ENCODE measurements at regions not wholly inside any gene's neighbourhood (a gene's known extent, or its start where the extent isn't known, plus 50 kb on each side); places are given as distances from the start of the nearest gene placed in this dataset.

GRCh38 chr17:53119773-53120172 lies 703.0 kb upstream of the KIF2B start:
- TF ChIP-seq EZH2 (IDR thresholded peaks at IDR 0.05; ENCODE audit: borderline replicate concordance, low read depth, low read length, poor library complexity, severe bottlenecking) = no peak
- TF ChIP-seq, protein P1, sequence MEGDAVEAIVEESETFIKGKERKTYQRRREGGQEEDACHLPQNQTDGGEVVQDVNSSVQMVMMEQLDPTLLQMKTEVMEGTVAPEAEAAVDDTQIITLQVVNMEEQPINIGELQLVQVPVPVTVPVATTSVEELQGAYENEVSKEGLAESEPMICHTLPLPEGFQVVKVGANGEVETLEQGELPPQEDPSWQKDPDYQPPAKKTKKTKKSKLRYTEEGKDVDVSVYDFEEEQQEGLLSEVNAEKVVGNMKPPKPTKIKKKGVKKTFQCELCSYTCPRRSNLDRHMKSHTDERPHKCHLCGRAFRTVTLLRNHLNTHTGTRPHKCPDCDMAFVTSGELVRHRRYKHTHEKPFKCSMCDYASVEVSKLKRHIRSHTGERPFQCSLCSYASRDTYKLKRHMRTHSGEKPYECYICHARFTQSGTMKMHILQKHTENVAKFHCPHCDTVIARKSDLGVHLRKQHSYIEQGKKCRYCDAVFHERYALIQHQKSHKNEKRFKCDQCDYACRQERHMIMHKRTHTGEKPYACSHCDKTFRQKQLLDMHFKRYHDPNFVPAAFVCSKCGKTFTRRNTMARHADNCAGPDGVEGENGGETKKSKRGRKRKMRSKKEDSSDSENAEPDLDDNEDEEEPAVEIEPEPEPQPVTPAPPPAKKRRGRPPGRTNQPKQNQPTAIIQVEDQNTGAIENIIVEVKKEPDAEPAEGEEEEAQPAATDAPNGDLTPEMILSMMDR (conservative IDR thresholded peaks at IDR 0.05; ENCODE audit: low read depth, low read length) = no peak
- Histone ChIP-seq H3K27me3 (replicated peaks; ENCODE audit: insufficient read depth, low read depth, low read length, poor library complexity) (no peaks in the 10 kb centered on the region), H3K36me3 (ENCODE audit: insufficient read depth, low read length, poor library complexity, severe bottlenecking) (no peaks in the 10 kb centered on the region), H3K9me3 (ENCODE audit: low read depth, low read length, poor library complexity, severe bottlenecking) (no peaks in the 10 kb centered on the region), H3K27ac (ENCODE audit: low read depth, low read length, poor library complexity, severe bottlenecking) (no peak overlapping the region), H3K4me3 (ENCODE audit: low read depth, low read length, poor library complexity, severe bottlenecking) (no peak overlapping the region), H3K4me1 (ENCODE audit: insufficient read depth, low read length, poor library complexity, severe bottlenecking) (no peaks in the 10 kb centered on the region)
- CTCF ChIA-PET = no interaction called here
- no TSS peak for BruUV-seq (replicated peaks)
- POLR2A ChIA-PET (ENCODE audit: low non-redundant PET) = no interaction called here
- intact Hi-C loops (cut with micrococcal nuclease; ENCODE audit: unreplicated experiment) = no loop called here
- DNase-seq (ENCODE audit: low spot score) = no peak

DNA sequence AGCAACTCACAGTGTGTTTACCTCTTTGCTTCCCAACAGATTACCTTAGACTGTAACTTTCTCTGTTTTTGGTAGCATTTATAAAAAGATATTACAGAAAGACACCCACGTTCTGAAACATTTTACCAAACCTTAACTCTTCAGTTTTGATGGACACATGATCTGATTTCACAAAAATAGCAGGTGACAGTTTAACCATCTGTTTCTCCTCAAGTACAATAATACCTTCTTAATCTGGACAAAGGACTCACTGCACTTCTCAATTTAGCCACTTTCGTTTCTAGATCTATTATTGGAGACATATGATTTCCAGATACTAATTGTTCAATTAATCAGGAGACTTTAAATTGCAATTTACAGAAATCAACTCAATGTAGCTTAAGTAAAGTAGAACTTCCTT lies 703.8 kb upstream of the KIF2B start:
- Histone ChIP-seq H3K4me3 (ENCODE audit: low read depth, low read length, poor library complexity, severe bottlenecking) (no peak overlapping the region), H3K4me1 (ENCODE audit: insufficient read depth, low read length, poor library complexity, severe bottlenecking) (no peaks in the 10 kb centered on the region), H3K9me3 (ENCODE audit: low read depth, low read length, poor library complexity, severe bottlenecking) (no peaks in the 10 kb centered on the region), H3K36me3 (ENCODE audit: insufficient read depth, low read length, poor library complexity, severe bottlenecking) (no peaks in the 10 kb centered on the region), H3K27ac (ENCODE audit: low read depth, low read length, poor library complexity, severe bottlenecking) (no peak overlapping the region), H3K27me3 (replicated peaks; ENCODE audit: insufficient read depth, low read depth, low read length, poor library complexity) (no peaks in the 10 kb centered on the region)
- ChIA-PET POLR2A (ENCODE audit: low non-redundant PET) (no interaction called here), CTCF (no interaction called here)
- no peak for TF ChIP-seq EZH2 (IDR thresholded peaks at IDR 0.05; ENCODE audit: borderline replicate concordance, low read depth, low read length, poor library complexity, severe bottlenecking)
- TF ChIP-seq, protein P1 (conservative IDR thresholded peaks at IDR 0.05; ENCODE audit: low read depth, low read length) = no peak
- no TSS peak for BruUV-seq (replicated peaks)
- intact Hi-C loops (cut with micrococcal nuclease; ENCODE audit: unreplicated experiment) = no loop called here
- DNase-seq (ENCODE audit: low spot score) = no peak

- ChIA-PET POLR2A (ENCODE audit: low non-redundant PET) (no interaction called here), CTCF (no interaction called here)
- intact Hi-C loops (cut with micrococcal nuclease; ENCODE audit: unreplicated experiment) = no loop called here
- Histone ChIP-seq H3K27me3 (replicated peaks; ENCODE audit: insufficient read depth, low read depth, low read length, poor library complexity) (no peaks in the 10 kb centered on the region), H3K36me3 (ENCODE audit: insufficient read depth, low read length, poor library complexity, severe bottlenecking) (no peaks in the 10 kb centered on the region), H3K27ac (ENCODE audit: low read depth, low read length, poor library complexity, severe bottlenecking) (no peak overlapping the region), H3K4me3 (ENCODE audit: low read depth, low read length, poor library complexity, severe bottlenecking) (no peak overlapping the region), H3K4me1 (ENCODE audit: insufficient read depth, low read length, poor library complexity, severe bottlenecking) (no peaks in the 10 kb centered on the region), H3K9me3 (ENCODE audit: low read depth, low read length, poor library complexity, severe bottlenecking) (no peaks in the 10 kb centered on the region)
- TF ChIP-seq EZH2 (IDR thresholded peaks at IDR 0.05; ENCODE audit: borderline replicate concordance, low read depth, low read length, poor library complexity, severe bottlenecking) = no peak
- TF ChIP-seq, protein P1 (conservative IDR thresholded peaks at IDR 0.05; ENCODE audit: low read depth, low read length) = no peak
- no TSS peak for BruUV-seq (replicated peaks)
- no peak for DNase-seq (ENCODE audit: low spot score)
These were observed 715.8 kb upstream of the KIF2B start for GRCh38 chr17:53106886-53107285.

Data from A673 (cell line).